IPS-15b (cell line): ENCODE measurements at regions not wholly inside any gene's neighbourhood (a gene's known extent, or its start where the extent isn't known, plus 50 kb on each side); places are given as distances from the start of the nearest gene placed in this dataset.

ENCODE experiments used
- H3K27me3 ChIP-seq: one replicate; pipeline ENCODE4 v1.6.1; 2013; ENCODE audit warnings: low read length; ENCODE audit not compliant: control insufficient read depth, insufficient read depth
- H3K36me3 ChIP-seq: one replicate; pipeline ENCODE4 v1.6.1; 2013; ENCODE audit warnings: low read length; ENCODE audit not compliant: control insufficient read depth, insufficient read depth
- H3K4me1 ChIP-seq: one replicate; pipeline ENCODE4 v1.6.1; 2013; ENCODE audit warnings: mild to moderate bottlenecking, low read length; ENCODE audit not compliant: control insufficient read depth, insufficient read depth
- H3K4me3 ChIP-seq: one replicate; pipeline ENCODE4 v1.5.1; 2013; ENCODE audit warnings: low read depth, low read length
- H3K9ac ChIP-seq: one replicate; pipeline ENCODE4 v1.6.1; 2013; ENCODE audit warnings: low read depth, mild to moderate bottlenecking, low read length
- H3K9me3 ChIP-seq: one replicate; pipeline ENCODE4 v1.6.1; 2013; ENCODE audit warnings: mild to moderate bottlenecking, low read length; ENCODE audit not compliant: control insufficient read depth, insufficient read depth

DNA sequence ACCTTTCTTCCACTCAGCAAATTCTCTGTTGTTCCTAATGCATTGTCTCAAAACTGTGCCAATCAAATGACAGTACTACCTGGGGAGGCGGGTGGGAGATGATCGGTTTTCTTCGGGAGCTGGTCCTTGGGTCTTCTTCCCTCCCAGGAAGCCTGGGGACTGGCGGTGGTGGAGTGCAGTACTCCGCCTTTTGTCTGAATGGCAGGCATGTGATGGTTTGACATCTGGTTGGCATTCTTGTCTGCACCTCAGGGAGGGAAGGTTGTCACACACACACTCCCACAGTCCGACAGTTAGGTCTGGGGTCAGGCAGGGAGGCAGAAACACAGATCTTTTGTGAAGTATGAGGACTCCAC, 114.8 kb downstream of the SNAPC1 start:
- Histone ChIP-seq H3K27me3 (no peaks in the 10 kb centered on the region), H3K4me3 (no peak overlapping the region), H3K36me3 (no peaks in the 10 kb centered on the region), H3K9ac (no peak overlapping the region), H3K9me3 (no peaks in the 10 kb centered on the region), H3K4me1 (no peaks in the 10 kb centered on the region)

DNA sequence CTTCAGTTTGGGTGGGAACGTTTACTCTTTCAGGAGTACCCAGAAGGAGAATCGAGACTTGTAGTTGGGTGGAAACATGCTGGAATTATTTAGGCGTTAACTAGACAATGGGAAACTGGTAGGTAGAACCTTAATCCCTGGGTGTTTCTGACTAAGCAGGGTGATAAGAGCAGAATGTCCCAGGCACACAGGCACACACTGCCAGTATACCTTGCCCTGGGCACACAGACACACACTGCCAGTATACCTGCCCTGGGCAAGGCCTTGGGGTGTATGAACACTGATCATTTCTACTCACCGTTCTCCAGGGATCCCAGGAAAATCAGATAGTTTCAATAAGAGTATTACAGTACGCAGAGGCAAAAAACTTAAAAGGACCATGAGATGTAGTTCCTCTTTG, 115.5 kb downstream of the SNAPC1 start:
- H3K4me3 ChIP-seq = no peak overlapping the region
- H3K9ac ChIP-seq = no peak overlapping the region
- no peaks in the 10 kb centered on the region for H3K36me3 ChIP-seq
- H3K27me3 ChIP-seq = no peaks in the 10 kb centered on the region
- H3K4me1 ChIP-seq = no peaks in the 10 kb centered on the region
- no peaks in the 10 kb centered on the region for H3K9me3 ChIP-seq

DNA sequence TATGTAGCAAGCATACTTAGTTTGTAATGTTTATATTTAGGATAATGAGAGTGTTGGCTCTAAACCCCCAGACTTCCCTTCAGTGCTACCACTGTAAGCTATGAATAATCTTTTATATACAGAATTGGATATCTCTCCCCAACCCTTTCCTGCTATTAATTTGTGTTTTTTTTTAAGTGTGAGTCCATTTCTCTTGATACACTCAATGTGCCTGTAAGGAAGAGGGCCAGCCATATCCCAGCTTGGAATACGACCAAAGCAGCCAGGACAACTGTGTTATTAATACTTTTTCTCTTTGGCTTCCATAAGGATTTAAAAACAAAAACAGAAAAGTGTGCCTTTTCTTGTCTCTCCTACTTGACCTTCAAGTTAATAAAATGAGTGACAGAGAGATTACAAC, 116.7 kb downstream of the SNAPC1 start:
- Histone ChIP-seq H3K36me3 (no peaks in the 10 kb centered on the region), H3K9ac (no peak overlapping the region)

DNA sequence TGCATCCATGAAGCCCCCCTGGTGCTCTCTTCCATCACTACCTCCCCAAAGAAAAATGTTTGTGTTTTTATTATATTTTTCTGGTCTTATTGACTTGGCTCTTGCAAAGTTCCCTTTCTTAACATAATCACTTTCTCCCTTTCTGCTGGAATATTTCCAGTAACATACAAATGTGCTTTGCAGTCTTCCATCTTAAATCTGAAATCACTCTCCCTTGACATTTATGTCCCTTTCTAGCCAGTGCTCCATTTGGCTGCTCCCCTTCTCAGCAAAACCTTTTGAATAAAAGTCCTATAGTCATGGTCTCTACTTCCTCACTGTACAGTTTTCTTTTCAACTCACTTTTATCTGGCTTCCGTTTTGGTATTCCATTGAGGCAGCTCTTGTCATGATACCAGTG, 118.8 kb downstream of the SNAPC1 start:
- H3K4me3 ChIP-seq = no peak overlapping the region
- no peaks in the 10 kb centered on the region for H3K36me3 ChIP-seq
- H3K27me3 ChIP-seq = no peaks in the 10 kb centered on the region
- H3K9me3 ChIP-seq = no peaks in the 10 kb centered on the region
- H3K9ac ChIP-seq = no peak overlapping the region
- H3K4me1 ChIP-seq = no peaks in the 10 kb centered on the region

More for the DNA sequence above, 116.7 kb downstream of the SNAPC1 start:
- Histone ChIP-seq H3K4me1 (no peaks in the 10 kb centered on the region), H3K27me3 (no peaks in the 10 kb centered on the region), H3K9me3 (no peaks in the 10 kb centered on the region), H3K4me3 (no peak overlapping the region)

DNA sequence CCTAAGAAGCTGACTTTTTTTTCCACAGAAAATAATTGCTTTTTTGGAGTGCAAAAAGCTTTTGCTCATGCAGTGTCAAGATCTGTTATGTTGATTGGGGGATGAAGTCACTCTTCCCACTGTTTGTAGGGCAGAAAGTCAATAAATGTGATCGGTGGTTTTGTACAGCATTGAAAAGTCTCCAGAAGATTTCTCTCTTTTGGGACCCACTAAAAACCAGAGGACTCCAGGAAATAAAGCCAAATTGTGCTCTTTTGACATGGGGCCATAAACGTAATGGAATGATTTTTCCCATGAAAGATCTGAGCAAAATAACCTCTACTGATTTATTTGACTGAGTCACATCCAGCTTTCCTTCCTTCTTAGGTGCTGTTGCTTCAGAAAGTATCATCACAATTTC, 122.5 kb downstream of the SNAPC1 start:
- no peak overlapping the region for H3K9ac ChIP-seq
- H3K4me1 ChIP-seq = no peaks in the 10 kb centered on the region
- H3K27me3 ChIP-seq = no peaks in the 10 kb centered on the region
- no peaks in the 10 kb centered on the region for H3K9me3 ChIP-seq
- no peaks in the 10 kb centered on the region for H3K36me3 ChIP-seq
- no peak overlapping the region for H3K4me3 ChIP-seq

DNA sequence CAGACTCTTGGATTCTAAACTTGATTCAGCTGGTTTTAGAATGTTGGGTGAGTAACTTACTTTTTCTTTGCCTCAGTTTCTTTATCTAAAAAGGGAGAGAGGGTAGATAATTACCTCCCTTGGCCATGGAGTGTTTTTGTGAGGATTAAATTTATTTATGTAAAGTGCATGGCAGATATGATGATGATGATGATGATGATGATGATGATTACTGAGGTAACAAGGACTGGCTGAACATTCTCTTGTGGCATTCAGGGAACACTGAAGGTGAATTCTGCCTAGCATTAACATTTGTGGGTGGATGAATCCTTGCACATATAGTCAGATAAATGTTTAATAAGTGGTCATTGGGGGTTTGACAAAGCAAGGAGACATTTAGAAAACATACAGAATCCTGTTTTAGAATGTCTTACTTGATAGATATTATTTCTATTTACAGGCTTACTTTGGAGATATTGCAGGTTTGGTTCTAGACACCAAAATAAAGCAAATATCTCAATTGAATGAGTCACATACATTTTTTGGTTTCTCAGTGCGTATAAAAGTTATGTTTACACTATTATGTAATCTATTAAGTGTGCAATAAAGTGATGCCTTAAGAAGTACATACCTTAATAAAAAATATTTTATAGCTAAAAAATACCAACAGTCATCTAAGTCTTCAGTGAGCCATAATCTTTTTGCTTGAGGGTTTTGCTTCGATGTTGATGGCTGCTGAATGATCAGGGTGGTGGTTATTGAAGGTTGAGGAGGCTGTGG, 123.2 kb downstream of the SNAPC1 start:
- Histone ChIP-seq H3K9me3 (no peaks in the 10 kb centered on the region), H3K4me1 (no peaks in the 10 kb centered on the region), H3K27me3 (no peaks in the 10 kb centered on the region), H3K36me3 (no peaks in the 10 kb centered on the region), H3K4me3 (no peak overlapping the region), H3K9ac (no peak overlapping the region)

DNA sequence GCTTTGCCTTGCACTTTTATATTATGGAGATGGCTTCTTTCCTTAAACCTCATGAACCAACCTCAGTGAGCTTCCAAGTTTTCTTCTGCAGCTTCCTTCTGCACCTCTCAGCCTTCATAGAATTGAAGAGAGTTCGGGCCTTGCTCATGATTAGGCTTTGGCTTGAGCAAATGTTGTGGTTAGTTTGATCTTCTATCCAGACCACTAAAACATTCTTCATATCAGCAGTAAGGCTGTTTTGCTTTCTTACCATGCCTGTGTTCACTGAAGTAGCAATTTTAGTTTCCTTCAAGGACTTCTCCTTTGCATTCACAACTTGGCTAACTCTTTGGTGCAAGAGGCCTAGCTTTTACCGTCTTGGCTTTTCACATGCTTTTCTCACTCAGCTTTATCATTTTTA, 125.4 kb downstream of the SNAPC1 start:
- no peak overlapping the region for H3K4me3 ChIP-seq
- no peak overlapping the region for H3K9ac ChIP-seq
- H3K9me3 ChIP-seq = no peaks in the 10 kb centered on the region
- no peaks in the 10 kb centered on the region for H3K36me3 ChIP-seq
- peaks cover 5% of the 10 kb centered on the region for H3K4me1 ChIP-seq
- H3K27me3 ChIP-seq = no peaks in the 10 kb centered on the region

DNA sequence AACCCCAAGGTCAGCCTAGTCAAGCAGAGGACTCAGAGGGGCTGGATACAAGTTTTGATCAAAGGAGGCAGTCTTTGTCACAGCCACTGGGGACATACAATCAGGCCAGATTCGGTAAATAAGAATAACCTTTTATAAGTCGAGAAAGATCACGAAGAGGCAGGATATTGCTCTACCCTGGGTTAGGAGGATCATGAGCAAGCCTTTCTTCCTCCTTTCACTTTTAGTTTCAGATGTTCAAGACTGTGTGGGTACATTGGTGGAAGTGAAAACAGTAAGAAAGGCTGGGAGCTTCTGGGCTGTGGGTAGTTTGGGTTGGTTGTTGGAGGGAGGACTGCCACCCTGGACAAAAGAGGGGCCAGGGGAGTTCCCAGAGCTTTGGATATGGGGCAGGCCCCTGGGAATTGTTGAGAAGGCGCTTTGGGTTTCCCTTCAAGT, 127.7 kb downstream of the SNAPC1 start:
- Histone ChIP-seq H3K9ac (no peak overlapping the region), H3K36me3 (no peaks in the 10 kb centered on the region), H3K9me3 (no peaks in the 10 kb centered on the region), H3K4me3 (no peak overlapping the region), H3K27me3 (no peaks in the 10 kb centered on the region), H3K4me1 (peaks cover 5% of the 10 kb centered on the region)

DNA sequence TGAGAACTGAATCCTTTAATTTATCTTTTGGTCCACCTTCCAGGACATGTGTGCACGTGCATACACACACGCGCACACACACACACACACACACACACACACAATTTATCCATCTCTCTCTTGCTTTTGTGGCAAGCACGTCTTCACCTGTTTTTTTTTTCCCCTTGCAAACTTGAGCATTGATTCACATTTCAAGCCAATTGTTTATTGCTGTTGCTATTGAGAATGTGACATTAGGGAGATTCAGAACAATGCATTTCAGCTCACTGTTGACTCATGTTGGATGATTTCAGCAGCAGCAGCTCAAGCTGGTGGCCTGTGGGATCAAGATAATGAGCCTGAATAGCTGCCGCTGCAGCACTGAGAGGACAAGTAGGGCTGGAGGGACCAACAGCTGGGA, 128.9 kb downstream of the SNAPC1 start:
- H3K9ac ChIP-seq = no peak overlapping the region
- H3K27me3 ChIP-seq = no peaks in the 10 kb centered on the region

DNA sequence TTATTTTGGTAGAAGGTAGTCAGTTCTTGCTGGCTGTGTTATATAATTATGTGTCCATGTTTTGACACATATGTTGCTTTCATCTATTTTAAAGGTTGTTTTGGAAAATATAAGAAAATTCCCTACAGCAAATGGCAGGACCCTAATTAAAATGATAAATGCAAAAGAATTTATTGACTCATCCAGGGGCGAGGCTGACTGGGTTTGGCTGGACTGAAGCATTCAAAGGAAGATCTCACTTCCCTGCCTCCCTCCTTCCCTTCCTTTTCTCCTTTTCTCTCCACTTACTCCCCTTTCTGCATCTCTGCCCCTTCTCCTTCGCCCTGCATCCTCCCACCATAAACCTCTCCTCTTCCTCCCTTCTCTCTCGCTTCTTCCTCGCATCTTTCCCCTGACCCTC, 129.6 kb downstream of the SNAPC1 start:
- Histone ChIP-seq H3K27me3 (no peaks in the 10 kb centered on the region), H3K4me1 (peaks cover 5% of the 10 kb centered on the region), H3K36me3 (no peaks in the 10 kb centered on the region), H3K9ac (no peak overlapping the region), H3K4me3 (no peak overlapping the region), H3K9me3 (no peaks in the 10 kb centered on the region)

More for the DNA sequence above, 128.9 kb downstream of the SNAPC1 start:
- Histone ChIP-seq H3K36me3 (no peaks in the 10 kb centered on the region), H3K4me3 (no peak overlapping the region), H3K9me3 (no peaks in the 10 kb centered on the region), H3K4me1 (peaks cover 5% of the 10 kb centered on the region)

DNA sequence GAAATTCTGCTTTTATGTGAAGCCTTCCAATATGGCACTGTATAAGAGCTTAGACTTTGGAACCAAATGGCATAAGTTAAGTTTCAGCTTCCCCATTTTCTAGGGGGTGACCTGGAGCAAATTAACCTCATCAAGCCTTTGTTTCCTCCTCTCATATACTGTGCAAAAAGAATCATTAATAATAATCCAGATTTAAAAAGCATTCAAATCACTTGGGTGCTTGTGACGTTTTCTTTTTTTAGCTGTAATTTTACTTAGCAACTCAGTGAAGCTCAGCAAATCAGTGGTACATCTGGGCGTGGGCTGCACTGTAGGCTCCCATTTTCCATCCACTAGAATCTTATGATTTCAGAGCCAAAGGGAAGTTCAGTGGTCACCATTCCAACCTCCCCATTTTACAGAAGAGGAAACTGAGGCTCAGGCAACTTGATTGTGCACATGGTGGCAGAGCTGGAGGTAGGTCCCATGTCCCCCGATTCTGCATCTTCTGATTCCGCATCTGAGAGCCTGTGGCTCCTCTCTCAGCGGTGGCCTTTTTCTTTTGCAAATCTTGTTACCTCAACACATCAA, 131.2 kb downstream of the SNAPC1 start:
- Histone ChIP-seq H3K4me3 (no peak overlapping the region), H3K9me3 (no peaks in the 10 kb centered on the region), H3K36me3 (no peaks in the 10 kb centered on the region), H3K27me3 (no peaks in the 10 kb centered on the region), H3K9ac (no peak overlapping the region), H3K4me1 (peaks cover 5% of the 10 kb centered on the region)

DNA sequence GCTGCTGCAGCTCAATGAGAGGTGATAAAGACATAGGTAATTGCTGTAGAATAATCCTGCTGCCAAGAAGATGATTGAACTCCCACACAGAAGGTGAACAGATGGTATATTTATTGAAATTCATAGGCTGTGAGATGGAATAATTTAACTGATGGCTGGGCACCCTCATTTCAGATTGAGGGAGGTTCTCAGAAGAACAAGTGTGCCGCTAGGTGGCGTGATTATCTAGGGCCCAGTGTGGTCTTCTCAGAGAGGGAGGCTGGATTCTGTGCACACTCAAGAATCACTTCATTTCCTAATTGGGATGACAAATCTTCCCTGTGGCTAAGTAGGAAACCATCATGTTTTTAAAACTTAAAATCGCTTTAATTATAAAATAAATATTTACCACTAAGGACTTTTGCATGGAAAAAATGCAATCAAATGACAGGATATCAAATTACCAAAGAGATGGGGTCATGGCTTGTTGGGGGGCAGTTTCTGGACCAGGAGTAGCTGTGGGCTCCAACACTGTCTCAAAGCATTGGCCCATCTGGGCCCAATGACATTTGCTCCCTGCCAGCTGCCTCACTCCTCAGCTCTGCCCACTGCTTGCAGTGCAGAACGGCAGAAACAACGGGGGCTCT, 132.3 kb downstream of the SNAPC1 start:
- no peaks in the 10 kb centered on the region for H3K9me3 ChIP-seq
- no peaks in the 10 kb centered on the region for H3K36me3 ChIP-seq
- no peak overlapping the region for H3K9ac ChIP-seq
- H3K4me1 ChIP-seq = peaks cover 5% of the 10 kb centered on the region
- no peaks in the 10 kb centered on the region for H3K27me3 ChIP-seq
- no peak overlapping the region for H3K4me3 ChIP-seq
